Daoy (cell line): ENCODE measurements at regions not wholly inside any gene's neighbourhood (a gene's known extent, or its start where the extent isn't known, plus 50 kb on each side); places are given as distances from the start of the nearest gene placed in this dataset.

Experiments used
- DNase-seq: peaks from one replicate; pipeline ENCODE4 v3.0.0-alpha.2; 2015; ENCODE audit warnings: low read depth

- DNase-seq = no peak
Measured at GRCh38 chr18:25647404-25647803, 295.4 kb upstream of the ZNF521 start.

GRCh38 chr18:25646971-25647370, 295.0 kb upstream of the ZNF521 start:
- DNase-seq = no peak

DNA sequence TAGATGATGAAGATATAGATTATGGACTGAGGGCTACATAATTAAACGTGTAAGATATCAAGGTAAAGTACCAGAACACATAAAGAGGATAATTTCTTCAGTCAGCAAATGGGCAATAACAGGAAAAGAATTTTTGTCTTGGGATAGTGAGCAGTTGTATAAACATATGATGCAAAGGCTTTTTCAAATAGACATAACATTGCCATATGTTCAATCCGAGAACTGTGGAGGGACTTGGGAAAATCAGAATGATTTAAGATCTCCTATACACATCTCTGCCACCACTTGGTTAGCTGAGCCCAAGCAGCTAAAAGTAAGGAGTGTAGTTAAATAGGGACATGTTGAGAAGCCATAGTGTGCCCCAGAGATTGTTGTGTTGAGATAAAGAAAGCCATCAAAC, 287.6 kb upstream of the ZNF521 start:
- no peak for DNase-seq

DNA sequence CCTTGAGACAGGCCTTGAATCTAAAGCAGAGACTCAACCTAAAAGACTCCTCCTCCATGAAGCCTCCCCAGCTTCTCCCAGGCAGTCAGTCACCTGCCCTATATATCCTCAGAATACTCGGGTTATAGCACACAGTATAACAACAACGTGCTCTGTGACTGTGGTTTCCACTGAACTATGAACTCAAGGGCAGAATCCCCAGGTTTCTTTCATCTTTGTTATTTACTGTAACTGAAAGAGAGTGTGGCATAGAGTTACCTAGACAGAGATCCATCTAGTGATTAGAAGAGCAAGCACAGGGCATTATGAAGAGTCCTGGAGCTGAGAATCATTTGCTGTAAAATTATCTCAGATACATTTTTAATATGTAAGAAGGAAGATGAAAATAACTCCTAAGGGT, 281.6 kb upstream of the ZNF521 start:
- DNase-seq = no peak

GRCh38 chr18:25630682-25631081, 278.7 kb upstream of the ZNF521 start:
- DNase-seq = no peak

DNA sequence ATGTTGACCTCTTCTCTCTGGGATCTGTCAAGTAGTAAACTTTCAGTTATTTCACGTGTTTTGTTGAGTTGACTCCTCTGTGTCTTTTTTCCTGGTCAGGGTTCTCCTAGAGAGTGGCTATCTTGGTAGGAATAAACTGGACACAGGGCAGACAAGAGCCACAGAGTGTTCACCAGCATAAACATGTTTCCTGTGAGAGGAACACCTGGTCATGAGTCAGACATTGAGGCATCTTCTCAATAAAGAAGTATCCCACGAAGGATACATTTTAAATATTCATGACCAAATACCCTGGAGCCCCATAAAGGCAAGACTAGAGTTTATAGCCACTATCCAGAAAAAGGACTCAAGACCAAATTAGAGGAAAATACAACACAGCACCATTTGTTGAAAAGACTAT, 269.7 kb upstream of the ZNF521 start:
- DNase-seq = no peak

GRCh38 chr18:25621144-25621543, 269.2 kb upstream of the ZNF521 start:
- DNase-seq = no peak

GRCh38 chr18:25614168-25614567, 262.2 kb upstream of the ZNF521 start:
- no peak for DNase-seq

DNA sequence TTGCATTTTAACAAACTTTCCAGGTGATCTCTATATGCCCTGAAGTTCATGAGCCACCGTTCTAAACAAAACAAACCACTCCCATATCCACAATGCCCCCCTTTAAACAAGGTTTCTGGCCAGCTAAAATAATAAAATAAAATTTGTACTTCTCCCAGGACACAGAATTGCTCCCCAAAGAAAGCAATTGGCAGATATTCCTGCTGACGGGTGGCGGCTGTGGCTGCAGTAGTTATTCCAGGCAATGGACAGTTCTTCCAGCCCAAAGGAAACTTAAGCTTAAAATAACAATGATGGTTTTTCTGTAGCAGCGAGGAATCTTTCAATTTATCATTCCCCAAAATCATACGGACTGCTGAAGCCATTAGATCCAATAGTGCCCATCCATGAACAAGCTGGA, 260.5 kb upstream of the ZNF521 start:
- no peak for DNase-seq

- DNase-seq = no peak
Measured at GRCh38 chr18:25608091-25608490, 256.1 kb upstream of the ZNF521 start.

DNA sequence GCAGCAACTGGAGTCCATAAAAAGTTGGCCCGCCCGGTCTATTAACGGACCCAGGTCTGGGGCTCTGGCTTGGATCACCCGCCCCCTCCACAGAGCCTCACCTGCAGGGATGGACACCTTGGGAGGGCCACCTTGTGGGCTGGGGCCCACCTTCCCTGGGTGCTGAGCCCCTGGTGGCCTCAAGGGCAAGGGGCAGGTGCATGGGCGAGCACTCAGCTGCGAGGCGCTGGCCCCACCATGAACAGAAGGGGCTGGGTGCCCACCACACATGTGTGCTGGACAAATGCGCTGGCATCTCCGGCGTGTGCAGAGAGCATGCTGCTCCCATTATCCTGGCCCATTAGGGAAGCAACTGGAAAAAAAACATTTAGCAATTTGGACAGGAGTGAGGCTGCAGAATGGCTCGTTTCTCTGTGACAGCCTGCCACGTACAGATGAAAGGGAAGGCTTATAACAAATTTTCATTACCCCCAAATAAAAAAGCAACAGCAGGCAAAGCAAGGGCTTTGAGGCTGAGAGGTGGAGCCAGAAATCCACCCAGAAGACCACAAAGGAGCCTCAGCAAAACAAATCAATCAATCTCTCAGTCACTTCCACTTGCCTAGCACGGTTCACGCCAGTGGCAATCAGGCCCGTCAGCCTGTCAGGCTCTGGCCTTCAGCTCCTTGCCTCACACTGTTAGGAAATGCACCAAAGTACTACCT, 253.1 kb upstream of the ZNF521 start:
- DNase-seq = no peak

- no peak for DNase-seq
Measured at GRCh38 chr18:25604196-25604893, 252.4 kb upstream of the ZNF521 start.

DNA sequence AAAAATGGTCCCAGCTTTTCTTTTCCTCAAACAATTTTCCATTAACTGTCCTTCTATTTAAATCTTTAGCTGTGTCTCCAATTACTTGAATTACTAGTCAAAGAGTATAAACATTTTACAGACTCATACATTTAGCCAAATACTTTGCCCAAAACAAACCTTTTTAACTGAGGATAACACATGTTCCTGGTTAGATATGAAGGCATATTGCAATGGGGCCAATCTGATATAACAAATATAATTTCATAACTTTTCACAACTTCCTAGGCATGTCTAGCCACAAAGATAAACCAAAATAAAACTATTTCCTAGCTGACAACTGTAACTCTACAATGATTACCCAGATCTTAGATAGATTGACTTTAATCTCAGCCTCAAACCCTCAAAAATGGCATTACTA, 247.5 kb upstream of the ZNF521 start:
- DNase-seq = no peak

DNA sequence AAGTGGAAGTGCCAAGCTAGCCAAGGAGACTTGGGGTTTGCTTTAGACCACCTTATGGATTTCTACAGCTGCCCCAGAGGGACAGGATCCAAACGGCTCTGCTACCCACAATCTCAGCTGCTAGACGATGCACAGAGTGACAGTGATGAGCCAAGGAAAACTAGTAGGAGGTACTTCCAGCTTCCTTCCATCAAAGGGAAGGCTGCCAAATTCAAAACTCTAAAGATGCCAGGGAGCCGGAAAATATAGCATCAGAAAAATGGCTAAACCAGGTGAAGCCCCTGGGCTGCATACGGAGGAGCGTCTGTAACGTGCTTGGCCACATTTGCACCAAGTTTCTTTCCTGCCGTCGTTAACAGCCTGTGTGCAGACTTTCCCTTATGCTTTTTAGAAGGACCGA, 245.5 kb upstream of the ZNF521 start:
- no peak for DNase-seq

DNA sequence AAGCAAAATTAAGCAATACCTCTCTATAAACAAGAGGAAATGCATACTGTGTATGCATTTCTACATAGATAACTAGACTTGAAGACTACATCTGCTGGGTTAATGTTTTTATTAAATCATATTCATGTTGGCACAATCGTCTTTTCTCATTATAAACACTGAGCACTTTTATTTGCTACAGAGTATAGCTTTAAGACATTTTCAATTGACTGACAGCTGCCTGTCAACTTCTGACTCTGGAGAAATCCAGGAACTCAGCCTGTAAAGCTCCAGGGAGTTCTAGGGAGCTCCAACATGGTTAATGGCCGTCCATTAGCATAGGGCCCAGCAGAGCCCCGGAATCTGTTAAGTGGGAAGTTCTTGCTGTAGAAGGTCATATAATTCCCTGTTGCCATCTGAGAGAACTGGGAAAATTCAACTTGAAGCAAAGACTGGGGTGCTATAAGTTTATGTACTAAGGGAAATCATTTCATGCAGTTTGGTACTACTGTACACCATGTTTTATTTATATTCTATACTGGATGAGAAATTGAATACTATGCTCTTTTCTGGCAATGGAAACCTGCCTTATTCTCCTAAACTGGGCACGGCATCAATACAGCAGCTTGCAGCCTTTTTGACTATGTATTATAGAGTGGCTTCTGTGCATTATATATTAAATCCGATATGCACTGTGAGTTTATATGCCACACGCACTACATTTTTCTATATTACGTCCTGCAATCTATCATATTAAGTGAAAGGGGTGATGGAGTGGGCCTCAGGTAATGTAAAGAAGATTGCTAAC, 243.5 kb upstream of the ZNF521 start:
- no peak for DNase-seq

DNA sequence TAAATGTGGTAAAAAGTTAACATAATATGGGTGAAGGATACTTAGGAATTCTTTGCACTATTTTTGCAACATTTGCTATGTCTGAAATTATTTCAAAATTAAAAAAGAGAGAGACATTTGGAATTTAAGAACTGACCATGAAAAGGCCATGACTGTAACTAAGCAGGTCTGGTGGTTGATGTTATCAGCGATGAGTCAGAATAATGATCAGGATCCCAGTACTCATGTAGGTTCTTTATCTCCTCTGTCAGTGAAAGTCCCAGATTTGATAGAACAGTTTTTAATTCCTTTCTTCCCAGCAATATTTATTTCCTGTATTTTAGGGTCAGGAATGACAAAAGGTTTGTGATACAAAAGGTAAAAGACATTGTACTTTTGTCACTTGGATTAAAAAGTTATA, 242.4 kb upstream of the ZNF521 start:
- peak; percentile 50 for DNase-seq

GRCh38 chr18:25592804-25593360, 240.9 kb upstream of the ZNF521 start:
- DNase-seq = no peak

GRCh38 chr18:25590456-25590855, 238.5 kb upstream of the ZNF521 start:
- DNase-seq = no peak

- DNase-seq = no peak
Measured at GRCh38 chr18:25587545-25587944, 235.6 kb upstream of the ZNF521 start.

- no peak for DNase-seq
Measured at GRCh38 chr18:25568986-25569385, 217.0 kb upstream of the ZNF521 start.

DNA sequence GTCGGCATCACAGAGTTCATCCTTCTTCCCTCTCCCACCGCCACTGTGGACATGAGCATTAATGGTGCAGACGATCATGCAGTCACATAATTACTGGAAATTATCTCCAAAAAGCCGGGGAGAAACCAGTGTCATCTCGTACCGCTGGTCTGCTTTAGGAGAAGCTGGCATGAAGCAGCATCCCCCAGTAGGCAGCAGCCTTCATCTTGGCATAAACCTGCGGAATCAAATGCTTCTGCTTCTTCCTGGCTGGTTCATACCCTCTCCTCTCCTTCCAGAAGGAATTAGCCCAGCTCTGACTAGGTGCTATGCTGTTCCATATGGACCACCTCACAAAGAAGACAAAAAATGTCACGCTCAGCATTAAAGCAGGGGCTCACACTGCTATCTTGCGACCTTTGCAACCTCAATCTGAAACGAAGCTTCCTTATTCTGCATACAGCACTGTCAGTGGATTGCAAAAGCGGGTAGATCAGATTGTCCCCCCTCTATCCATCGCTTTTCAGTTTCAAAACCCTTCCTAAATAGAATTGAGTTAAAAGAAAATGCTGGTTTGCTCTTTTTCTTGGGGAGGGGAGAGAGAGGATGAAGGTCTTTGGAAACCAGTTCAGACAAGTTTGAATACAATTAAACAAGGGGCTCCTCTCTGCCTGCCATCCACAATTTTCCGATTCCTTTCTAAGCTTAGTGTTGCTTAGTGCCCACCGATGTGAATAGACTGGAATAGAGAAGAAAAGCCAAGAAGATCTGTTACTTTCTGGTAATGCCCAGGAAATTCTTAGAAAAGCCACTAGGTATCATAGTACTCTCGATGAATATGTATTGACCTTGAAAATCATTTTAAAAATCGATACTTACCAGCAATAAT, 212.1 kb upstream of the ZNF521 start:
- no peak for DNase-seq

- no peak for DNase-seq
Measured at GRCh38 chr18:25563346-25563745, 211.4 kb upstream of the ZNF521 start.
